Hepatocyte (in vitro differentiated cells): ENCODE measurements at regions not wholly inside any gene's neighbourhood (a gene's known extent, or its start where the extent isn't known, plus 50 kb on each side); places are given as distances from the start of the nearest gene placed in this dataset.

Experiments used
- DNase-seq: peaks from one replicate; pipeline ENCODE4 v3.0.0-alpha.2; 2016; ENCODE audit warnings: low spot score
- H2AFZ ChIP-seq: fragments of 200-600 bp; sonication (generic); 2 replicates; pipeline ENCODE4 v1.6.0; 2016; ENCODE audit warnings: antibody characterized with exemption, mild to moderate bottlenecking
- H3K27ac ChIP-seq: fragments of 200-600 bp; sonication (generic); 2 replicates; pipeline ENCODE4 v1.5.1; 2016; ENCODE audit warnings: mild to moderate bottlenecking
- H3K27me3 ChIP-seq: fragments of 200-600 bp; sonication (generic); 2 replicates; pipeline ENCODE4 v1.6.1; 2016
- H3K36me3 ChIP-seq: fragments of 200-600 bp; sonication (generic); replicated peaks from 2 replicates; pipeline ENCODE4 v1.5.1; 2016; ENCODE audit warnings: low read depth; ENCODE audit not compliant: insufficient read depth
- H3K4me1 ChIP-seq: fragments of 200-600 bp; sonication (generic); 2 replicates; pipeline ENCODE4 v1.5.1; 2016; ENCODE audit warnings: mild to moderate bottlenecking, moderate library complexity; ENCODE audit not compliant: insufficient read depth
- H3K4me2 ChIP-seq: fragments of 200-600 bp; sonication (generic); 2 replicates; pipeline ENCODE4 v1.6.0; 2016
- H3K4me3 ChIP-seq: fragments of 200-600 bp; sonication (generic); 2 replicates; pipeline ENCODE4 v1.5.1; 2016; ENCODE audit warnings: mild to moderate bottlenecking
- H3K79me2 ChIP-seq: fragments of 200-600 bp; sonication (generic); 2 replicates; pipeline ENCODE4 v1.6.0; 2017; ENCODE audit warnings: mild to moderate bottlenecking
- H3K9me2 ChIP-seq: fragments of 200-600 bp; sonication (generic); replicated peaks from 2 replicates; pipeline ENCODE4 v1.6.0; 2017; ENCODE audit warnings: mild to moderate bottlenecking; ENCODE audit not compliant: insufficient read depth
- H3K9me3 ChIP-seq: fragments of 200-600 bp; sonication (generic); 2 replicates; pipeline ENCODE4 v1.5.1; 2016; ENCODE audit warnings: low read depth, mild to moderate bottlenecking
- H4K20me1 ChIP-seq: fragments of 200-600 bp; sonication (generic); 2 replicates; pipeline ENCODE4 v1.6.0; 2016; ENCODE audit warnings: mild to moderate bottlenecking; ENCODE audit not compliant: insufficient read depth, poor library complexity, severe bottlenecking
- CTCF ChIP-seq: fragments of 200-600 bp; sonication (generic); IDR thresholded peaks from 2 replicates; pipeline ENCODE4 v1.5.1; 2016; ENCODE audit warnings: antibody characterized with exemption, mild to moderate bottlenecking; ENCODE audit not compliant: poor library complexity
- EZH2 ChIP-seq: fragments of 200-600 bp; sonication (generic); IDR thresholded peaks from 2 replicates; pipeline ENCODE4 v1.6.1; 2016; ENCODE audit warnings: antibody characterized with exemption, mild to moderate bottlenecking, borderline replicate concordance
- EZH2phosphoT487 ChIP-seq: fragments of 200-600 bp; sonication (generic); IDR thresholded peaks from one replicate; pipeline ENCODE4 v1.6.1; 2018; ENCODE audit warnings: antibody characterized with exemption, mild to moderate bottlenecking, low read depth, moderate library complexity; ENCODE audit not compliant: unreplicated experiment, severe bottlenecking
- WGBS: methylation state at CpG from one replicate; pipeline ENCODE4 v1.1.6; 2016; ENCODE audit warnings: low lambda C conversion rate; ENCODE audit errors: missing lambda C conversion rate; 5-methylcytosine and 5-hydroxymethylcytosine counted together

- DNase-seq = no peak
- H3K79me2 ChIP-seq = no peaks in the 10 kb centered on the region
- H3K27me3 ChIP-seq = no peaks in the 10 kb centered on the region
- H2AFZ ChIP-seq = no peak overlapping the region
- H3K4me2 ChIP-seq = no peak overlapping the region
- no peaks in the 10 kb centered on the region for H3K36me3 ChIP-seq
- H4K20me1 ChIP-seq = no peaks in the 10 kb centered on the region
- no peaks in the 10 kb centered on the region for H3K4me1 ChIP-seq
- H3K4me3 ChIP-seq = no peak overlapping the region
- H3K9me2 ChIP-seq = no peaks in the 10 kb centered on the region
- H3K27ac ChIP-seq = no peak overlapping the region
- no peak for TF ChIP-seq CTCF
- TF ChIP-seq EZH2phosphoT487 = no peak
- no peak for TF ChIP-seq EZH2
- H3K9me3 ChIP-seq = no peaks in the 10 kb centered on the region
Observed at GRCh38 chr2:223386189-223386588, 216.0 kb downstream of the SCG2 start.

DNA sequence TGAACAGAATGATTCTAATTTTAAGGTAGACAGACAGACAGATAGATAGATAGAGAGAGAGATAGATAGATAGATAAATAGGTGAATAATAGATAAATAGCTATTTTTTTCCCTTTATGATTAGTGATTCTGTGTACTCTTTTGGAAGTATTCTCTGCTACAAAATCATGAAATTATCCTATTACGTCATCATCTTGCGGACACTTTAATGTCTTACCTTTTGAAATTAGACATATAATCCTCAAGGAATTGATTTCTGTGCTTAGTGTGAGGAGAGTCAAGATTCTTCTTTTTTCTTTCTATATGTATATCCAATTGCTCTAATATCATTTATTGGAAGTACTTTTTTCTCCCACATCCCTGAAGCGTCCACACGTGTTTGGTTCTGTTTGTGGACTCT, 215.2 kb downstream of the SCG2 start:
- WGBS = 86% methylated on average over 4 of the region's 4 CpGs

GRCh38 chr2:223389624-223390023, 212.5 kb downstream of the SCG2 start:
- no peaks in the 10 kb centered on the region for H3K9me2 ChIP-seq
- H3K27ac ChIP-seq = no peak overlapping the region
- WGBS = 80% methylated on average over 5 of the region's 5 CpGs
- no peaks in the 10 kb centered on the region for H3K4me1 ChIP-seq
- H3K4me2 ChIP-seq = no peak overlapping the region
- no peaks in the 10 kb centered on the region for H3K36me3 ChIP-seq
- H2AFZ ChIP-seq = no peak overlapping the region
- H3K27me3 ChIP-seq = no peaks in the 10 kb centered on the region
- H3K4me3 ChIP-seq = no peak overlapping the region
- no peaks in the 10 kb centered on the region for H3K9me3 ChIP-seq
- DNase-seq = no peak
- H4K20me1 ChIP-seq = no peaks in the 10 kb centered on the region
- no peak for TF ChIP-seq EZH2
- no peak for TF ChIP-seq EZH2phosphoT487
- TF ChIP-seq CTCF = no peak
- no peaks in the 10 kb centered on the region for H3K79me2 ChIP-seq

More for the DNA sequence above, 215.2 kb downstream of the SCG2 start:
- no peaks in the 10 kb centered on the region for H3K36me3 ChIP-seq
- H3K9me2 ChIP-seq = no peaks in the 10 kb centered on the region
- TF ChIP-seq CTCF (no peak), EZH2phosphoT487 (no peak), EZH2 (no peak)
- no peaks in the 10 kb centered on the region for H3K9me3 ChIP-seq
- H3K79me2 ChIP-seq = no peaks in the 10 kb centered on the region
- no peaks in the 10 kb centered on the region for H3K4me1 ChIP-seq
- no peak overlapping the region for H3K4me2 ChIP-seq
- H2AFZ ChIP-seq = no peak overlapping the region
- H3K27me3 ChIP-seq = no peaks in the 10 kb centered on the region
- no peaks in the 10 kb centered on the region for H4K20me1 ChIP-seq
- H3K4me3 ChIP-seq = no peak overlapping the region
- DNase-seq = no peak
- no peak overlapping the region for H3K27ac ChIP-seq

GRCh38 chr2:223396993-223397392, 205.2 kb downstream of the SCG2 start:
- 91% methylated on average over 2 of the region's 2 CpGs for WGBS
- H3K4me2 ChIP-seq = no peak overlapping the region
- TF ChIP-seq EZH2 = no peak
- TF ChIP-seq CTCF = no peak
- TF ChIP-seq EZH2phosphoT487 = no peak

More at GRCh38 chr2:223396993-223397392, 205.2 kb downstream of the SCG2 start:
- Histone ChIP-seq H3K27ac (no peak overlapping the region), H3K4me1 (no peaks in the 10 kb centered on the region), H3K9me2 (no peaks in the 10 kb centered on the region), H3K27me3 (no peaks in the 10 kb centered on the region), H3K79me2 (no peaks in the 10 kb centered on the region), H3K36me3 (no peaks in the 10 kb centered on the region), H4K20me1 (no peaks in the 10 kb centered on the region), H3K4me3 (no peak overlapping the region), H2AFZ (no peak overlapping the region), H3K9me3 (peaks cover 5% of the 10 kb centered on the region)
- DNase-seq = no peak
